H1 (cell line): ENCODE measurements at regions not wholly inside any gene's neighbourhood (a gene's known extent, or its start where the extent isn't known, plus 50 kb on each side); places are given as distances from the start of the nearest gene placed in this dataset.

Experiments used
- CTCF ChIA-PET: fragments of 300-600 bp; sonication (Branson Sonifier 250); formaldehyde crosslinking; loops from one replicate; lab custom pipeline; 2021; ENCODE audit not compliant: partially characterized antibody; lab: Charles Lee
- POLR2A ChIA-PET: fragments of 300-600 bp; sonication (Branson Sonifier 250); formaldehyde crosslinking; loops from one replicate; lab custom pipeline; 2021; ENCODE audit warnings: inconsistent platforms; ENCODE audit not compliant: partially characterized antibody; lab: Charles Lee
- DNase-seq, 2 experiments: peaks; one replicate each; pipeline versions ENCODE4 v3.0.0 to v3.0.0-alpha.2; 2010 to 2022; ENCODE audit warnings: low spot score in 2 of 2, low read depth in 1 of 2, mixed read lengths in 1 of 2
- FAIRE-seq: peaks from 2 replicates; lab custom pipeline; 2011; peaks lifted over from hg19 to GRCh38; lab: Jason Lieb, UNC
- H2AFZ ChIP-seq: 2 replicates; pipeline ENCODE4 v1.8.1; 2012; ENCODE audit warnings: low read length, inconsistent platforms
- H2AK5ac ChIP-seq: 2 replicates; pipeline ENCODE4 v1.6.1; 2013; ENCODE audit warnings: low read depth, low read length
- H2BK120ac ChIP-seq: replicated peaks from 2 replicates; pipeline ENCODE3; 2013; ENCODE audit warnings: low read depth, low read length, inconsistent platforms
- H2BK12ac ChIP-seq: 2 replicates; pipeline ENCODE4 v1.6.1; 2013; ENCODE audit warnings: low read depth, low read length
- H2BK15ac ChIP-seq: 2 replicates; pipeline ENCODE4 v1.6.1; 2013; ENCODE audit warnings: low read length
- H2BK20ac ChIP-seq: 2 replicates; pipeline ENCODE4 v1.6.1; 2013; ENCODE audit warnings: low read length
- H2BK5ac ChIP-seq: 2 replicates; pipeline ENCODE4 v1.6.1; 2013; ENCODE audit warnings: low read depth, low read length
- H3K14ac ChIP-seq: 2 replicates; pipeline ENCODE4 v1.6.1; 2013; ENCODE audit warnings: inconsistent platforms; ENCODE audit not compliant: insufficient read length
- H3K18ac ChIP-seq: 2 replicates; pipeline ENCODE4 v1.6.1; 2013; ENCODE audit warnings: low read length; ENCODE audit errors: extremely low read depth
- H3K23ac ChIP-seq: 2 replicates; pipeline ENCODE4 v1.6.1; 2013; ENCODE audit warnings: inconsistent platforms; ENCODE audit not compliant: insufficient read length
- H3K23me2 ChIP-seq: 2 replicates; pipeline ENCODE4 v1.6.1; 2013; ENCODE audit warnings: low read depth, low read length
- H3K27ac ChIP-seq: 2 replicates; pipeline ENCODE4 v1.6.1; 2011; ENCODE audit warnings: low read depth, low read length, inconsistent platforms
- H3K27me3 ChIP-seq, 4 experiments: replicated peaks in 1 of 4; 1 replicate in 1 of 4; 2 replicates in 3 of 4; pipeline versions ENCODE4 v1.6.1 to v1.8.1; 2011 to 2013; ENCODE audit warnings: low read length in 3 of 4, mild to moderate bottlenecking in 3 of 4, inconsistent platforms in 2 of 4, mixed read lengths in 2 of 4, moderate library complexity in 1 of 4; ENCODE audit not compliant: control insufficient read depth in 3 of 4, insufficient read depth in 3 of 4; ENCODE audit errors: extremely low read depth in 1 of 4
- H3K36me3 ChIP-seq, 4 experiments: 2 replicates each; pipeline versions ENCODE4 v1.6.1 to v1.8.1; 2011 to 2013; ENCODE audit warnings: mild to moderate bottlenecking in 4 of 4, low read length in 3 of 4, moderate library complexity in 2 of 4, control low read depth in 1 of 4, inconsistent platforms in 1 of 4; ENCODE audit not compliant: insufficient read depth in 4 of 4, control insufficient read depth in 2 of 4
- H3K4ac ChIP-seq: replicated peaks from 2 replicates; pipeline ENCODE3; 2013; ENCODE audit warnings: low read length, low read depth, mixed read lengths, inconsistent platforms; ENCODE audit not compliant: insufficient read length
- H3K4me1 ChIP-seq, 4 experiments: replicated peaks in 1 of 4; 1 replicate in 1 of 4; 2 replicates in 3 of 4; pipeline versions ENCODE4 v1.6.1 to v1.8.1; 2011 to 2013; ENCODE audit warnings: low read length in 3 of 4, inconsistent platforms in 2 of 4, mixed read lengths in 1 of 4; ENCODE audit not compliant: insufficient read depth in 4 of 4, control insufficient read depth in 3 of 4
- H3K4me2 ChIP-seq, 2 experiments: 2 replicates each; pipeline versions ENCODE4 v1.6.1 to v1.8.1; 2011 to 2013; ENCODE audit warnings: low read depth in 2 of 2, low read length in 2 of 2, control low read depth in 1 of 2, inconsistent platforms in 1 of 2, mild to moderate bottlenecking in 1 of 2; ENCODE audit not compliant: insufficient read depth in 1 of 2
- H3K4me3 ChIP-seq, 4 experiments: fragments of 200-600, 300-600 bp in 1 of 4; sonication (generic), shearing (Covaris generic), sonication (Bioruptor Twin) in 1 of 4; 2 replicates each; pipeline versions ENCODE4 v1.5.1 to v1.8.1; 2011 to 2016; ENCODE audit warnings: low read length in 4 of 4, low read depth in 3 of 4, control low read depth in 2 of 4, inconsistent platforms in 2 of 4, mild to moderate bottlenecking in 2 of 4, mixed read lengths in 1 of 4, moderate library complexity in 1 of 4; ENCODE audit not compliant: insufficient read depth in 2 of 4; ENCODE audit errors: extremely low read depth in 1 of 4
- H3K56ac ChIP-seq: replicated peaks from 2 replicates; pipeline ENCODE3; 2013; ENCODE audit warnings: low read depth, mild to moderate bottlenecking, mixed read lengths, low read length, inconsistent platforms; ENCODE audit not compliant: insufficient read length
- H3K79me1 ChIP-seq: 2 replicates; pipeline ENCODE4 v1.6.1; 2013; ENCODE audit warnings: low read depth, low read length, control low read depth
- H3K79me2 ChIP-seq, 2 experiments: 2 replicates each; pipeline versions ENCODE4 v1.6.1 to v1.8.1; 2012 to 2013; ENCODE audit warnings: low read length in 2 of 2, mild to moderate bottlenecking in 2 of 2, inconsistent platforms in 1 of 2; ENCODE audit not compliant: insufficient read depth in 2 of 2, control insufficient read depth in 1 of 2
- H3K9ac ChIP-seq, 4 experiments: replicated peaks in 1 of 4; 1 replicate in 1 of 4; 2 replicates in 3 of 4; pipeline versions ENCODE4 v1.6.1 to v1.8.1; 2011 to 2013; ENCODE audit warnings: low read depth in 3 of 4, low read length in 3 of 4, control low read depth in 2 of 4, mild to moderate bottlenecking in 2 of 4, moderate library complexity in 2 of 4, inconsistent platforms in 1 of 4; ENCODE audit errors: extremely low read depth in 1 of 4
- H3K9me3 ChIP-seq, 2 experiments: 2 replicates each; pipeline versions ENCODE4 v1.6.1 to v1.8.1; 2012 to 2013; ENCODE audit warnings: mild to moderate bottlenecking in 2 of 2, moderate library complexity in 2 of 2, control low read depth in 1 of 2, inconsistent platforms in 1 of 2, low read depth in 1 of 2, low read length in 1 of 2, mixed read lengths in 1 of 2; ENCODE audit not compliant: insufficient read depth in 2 of 2
- H4K20me1 ChIP-seq, 2 experiments: replicated peaks in 1 of 2; 2 replicates each; pipeline versions ENCODE3 to v1.8.1; 2011 to 2013; ENCODE audit warnings: inconsistent platforms in 2 of 2, low read length in 2 of 2, mild to moderate bottlenecking in 1 of 2; ENCODE audit not compliant: insufficient read depth in 2 of 2, control insufficient read depth in 1 of 2
- H4K5ac ChIP-seq: 2 replicates; pipeline ENCODE4 v1.6.1; 2013; ENCODE audit warnings: low read length, low read depth, mixed read lengths, inconsistent platforms; ENCODE audit not compliant: insufficient read length
- H4K8ac ChIP-seq: 2 replicates; pipeline ENCODE4 v1.8.0; 2013; ENCODE audit warnings: mild to moderate bottlenecking, moderate library complexity, low read length, inconsistent platforms; ENCODE audit not compliant: insufficient read depth; ENCODE audit errors: extremely low read depth
- H4K91ac ChIP-seq: replicated peaks from 2 replicates; pipeline ENCODE3; 2013; ENCODE audit warnings: low read length, mixed read lengths, inconsistent platforms; ENCODE audit not compliant: insufficient read length
- BACH1 ChIP-seq: IDR thresholded peaks from 2 replicates; pipeline ENCODE4 v1.6.1; 2012; ENCODE audit warnings: low read length, improper control_type of control experiment
- BRCA1 ChIP-seq: IDR thresholded peaks from 2 replicates; pipeline ENCODE4 v1.6.1; 2012; ENCODE audit warnings: low read depth, low read length, improper control_type of control experiment
- FOSL1 ChIP-seq: IDR thresholded peaks from 2 replicates; pipeline ENCODE4 v1.6.1; 2011; ENCODE audit warnings: mild to moderate bottlenecking, low read depth, low read length, moderate library complexity; ENCODE audit not compliant: insufficient read depth
- HDAC6 ChIP-seq: IDR thresholded peaks from one replicate; pipeline ENCODE4 v1.7.1; 2012; ENCODE audit warnings: low read depth, mild to moderate bottlenecking, inconsistent platforms, low read length, moderate library complexity
- JUN ChIP-seq: IDR thresholded peaks from 2 replicates; pipeline ENCODE4 v1.6.1; 2011; ENCODE audit warnings: low read depth, mild to moderate bottlenecking, improper control_type of control experiment, low read length
- POLR2A ChIP-seq, 2 experiments: IDR thresholded peaks; 1 replicate in 1 of 2; 2 replicates in 1 of 2; pipeline ENCODE4 v1.6.1; 2011; ENCODE audit warnings: low read depth in 2 of 2, low read length in 2 of 2, mild to moderate bottlenecking in 2 of 2; ENCODE audit errors: control extremely low read depth in 1 of 2
- POLR2AphosphoS5 ChIP-seq: IDR thresholded peaks from 2 replicates; pipeline ENCODE4 v1.6.1; 2011; ENCODE audit warnings: low read depth, low read length
- RBBP5 ChIP-seq: IDR thresholded peaks from 2 replicates; pipeline ENCODE4 v1.7.1; 2012; ENCODE audit warnings: low read depth, mild to moderate bottlenecking, inconsistent platforms, low read length, moderate library complexity, borderline replicate concordance
- RXRA ChIP-seq: IDR thresholded peaks from 2 replicates; pipeline ENCODE4 v1.6.1; 2011; ENCODE audit warnings: low read depth, mild to moderate bottlenecking, low read length, moderate library complexity; ENCODE audit not compliant: insufficient read depth
- SP1 ChIP-seq: IDR thresholded peaks from 2 replicates; pipeline ENCODE4 v1.6.1; 2011; ENCODE audit warnings: low read depth, low read length
- SRF ChIP-seq: IDR thresholded peaks from 2 replicates; pipeline ENCODE4 v1.6.1; 2011; ENCODE audit warnings: mild to moderate bottlenecking, low read depth, low read length, moderate library complexity
- TAF7 ChIP-seq: optimal IDR thresholded peaks from 2 replicates; pipeline ENCODE3; 2011; ENCODE audit warnings: low read depth, mild to moderate bottlenecking, inconsistent platforms, low read length, moderate library complexity, borderline replicate concordance
- TCF12 ChIP-seq: IDR thresholded peaks from 2 replicates; pipeline ENCODE4 v1.6.1; 2011; ENCODE audit warnings: low read depth, mild to moderate bottlenecking, low read length
- WGBS, 2 experiments: shearing (Covaris generic) in 1 of 2; methylation state at CpG; one replicate each; pipeline versions ENCODE4 v1.1.6 to v1.1.7; 2013 to 2015; ENCODE audit warnings: low lambda C conversion rate in 2 of 2, mixed read lengths in 2 of 2, inconsistent platforms in 1 of 2, low coverage in 1 of 2, missing lambda C conversion rate in 1 of 2; ENCODE audit not compliant: insufficient replicate concordance in 2 of 2, insufficient coverage in 1 of 2, insufficient read length in 1 of 2; ENCODE audit errors: extremely low coverage in 1 of 2, missing lambda C conversion rate in 1 of 2; 5-methylcytosine and 5-hydroxymethylcytosine counted together
- TF ChIP-seq, protein P1 (sequence below): IDR thresholded peaks from 2 replicates; pipeline ENCODE4 v1.6.1; 2012; ENCODE audit warnings: low read length, inconsistent platforms

- H3K27me3 ChIP-seq: no peaks in the 10 kb centered on the region
- TF ChIP-seq RXRA: no peak
- TF ChIP-seq POLR2A (IDR thresholded peaks at IDR 0.05; ENCODE audit: control extremely low read depth in 1 of 2, low read depth in 2 of 2, low read length in 2 of 2): no peak
- TF ChIP-seq TCF12: no peak
- TF ChIP-seq HDAC6: no peak
- TF ChIP-seq BACH1: no peak
- TF ChIP-seq RBBP5: no peak
- TF ChIP-seq POLR2AphosphoS5: no peak
- TF ChIP-seq FOSL1: no peak
- TF ChIP-seq BRCA1: no peak
- no peak for TF ChIP-seq JUN
- TF ChIP-seq SRF: no peak
- TF ChIP-seq SP1: no peak
- TF ChIP-seq TAF7: no peak
- TF ChIP-seq, protein P1, sequence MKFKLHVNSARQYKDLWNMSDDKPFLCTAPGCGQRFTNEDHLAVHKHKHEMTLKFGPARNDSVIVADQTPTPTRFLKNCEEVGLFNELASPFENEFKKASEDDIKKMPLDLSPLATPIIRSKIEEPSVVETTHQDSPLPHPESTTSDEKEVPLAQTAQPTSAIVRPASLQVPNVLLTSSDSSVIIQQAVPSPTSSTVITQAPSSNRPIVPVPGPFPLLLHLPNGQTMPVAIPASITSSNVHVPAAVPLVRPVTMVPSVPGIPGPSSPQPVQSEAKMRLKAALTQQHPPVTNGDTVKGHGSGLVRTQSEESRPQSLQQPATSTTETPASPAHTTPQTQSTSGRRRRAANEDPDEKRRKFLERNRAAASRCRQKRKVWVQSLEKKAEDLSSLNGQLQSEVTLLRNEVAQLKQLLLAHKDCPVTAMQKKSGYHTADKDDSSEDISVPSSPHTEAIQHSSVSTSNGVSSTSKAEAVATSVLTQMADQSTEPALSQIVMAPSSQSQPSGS: no peak
- no peak overlapping the region for H3K14ac ChIP-seq
- no peak for DNase-seq
- ChIA-PET CTCF (interaction anchor here (0.9 to 1.0 kb wide), 3 partner anchors 22 to 172 kb away, joined by 3 to 4 read pairs (median 3); no protein-coding TSS in a partner anchor), POLR2A (no interaction called here)
- no peak overlapping the region for H3K4me2 ChIP-seq
- no peaks in the 10 kb centered on the region for H3K36me3 ChIP-seq
- H3K18ac ChIP-seq: no peak overlapping the region
- no peak overlapping the region for H3K56ac ChIP-seq
- H2AK5ac ChIP-seq: no peak overlapping the region
- 93% methylated on average over 6 of the region's 6 CpGs; no CpG with 5 or more reads in 1 of the 2 experiments for WGBS, 2 experiments
- no peak overlapping the region for H4K8ac ChIP-seq
- H3K4me1 ChIP-seq: no peaks in the 10 kb centered on the region
- no peak overlapping the region for H2BK120ac ChIP-seq
- no peak overlapping the region for H3K9ac ChIP-seq
- no peak overlapping the region for H2BK5ac ChIP-seq
- H2BK12ac ChIP-seq: no peak overlapping the region
- no peak overlapping the region for H2BK15ac ChIP-seq
- no peak overlapping the region for H4K5ac ChIP-seq
- H3K79me2 ChIP-seq: no peaks in the 10 kb centered on the region
- H2BK20ac ChIP-seq: peak overlapping the region; percentile 5; the same call in 1 of the 2 replicates
- no peak for FAIRE-seq
- H4K20me1 ChIP-seq: no peaks in the 10 kb centered on the region
- H2AFZ ChIP-seq: no peak overlapping the region
- no peaks in the 10 kb centered on the region for H3K23me2 ChIP-seq
- H3K23ac ChIP-seq: no peak overlapping the region
- H3K4me3 ChIP-seq: no peak overlapping the region
- peaks cover 0 to 5% of the 10 kb centered on the region in 2 experiments; a peak in 1 of 4 replicates for H3K9me3 ChIP-seq
- no peak overlapping the region for H4K91ac ChIP-seq
- no peak overlapping the region for H3K27ac ChIP-seq
- H3K4ac ChIP-seq: no peak overlapping the region
- no peaks in the 10 kb centered on the region for H3K79me1 ChIP-seq
These were observed 130.4 kb upstream of the CLINT1 start for GRCh38 chr5:157989296-157989695.
